KMS-11 (cell line): ENCODE measurements at regions not wholly inside any gene's neighbourhood (a gene's known extent, or its start where the extent isn't known, plus 50 kb on each side); places are given as distances from the start of the nearest gene placed in this dataset.
"Not testable (repeated sequence)": the region's sequence is repeated elsewhere in the genome, so short reads cannot be mapped to it uniquely, and the experiment has no call there.

ENCODE experiments used
- H2AFZ ChIP-seq: fragments of 200-600 bp; sonication (generic); 2 replicates; pipeline ENCODE4 v1.6.1; 2016; ENCODE audit warnings: antibody characterized with exemption, mixed run types, low read depth
- H3K27ac ChIP-seq: fragments of 200-600 bp; sonication (generic); 2 replicates; pipeline ENCODE4 v1.6.1; 2016; ENCODE audit warnings: mild to moderate bottlenecking, mixed run types
- H3K27me3 ChIP-seq: fragments of 200-600 bp; sonication (generic); 2 replicates; pipeline ENCODE4 v1.6.1; 2017; ENCODE audit warnings: mild to moderate bottlenecking, low read depth, mixed run types, moderate library complexity; ENCODE audit not compliant: insufficient read depth
- H3K36me3 ChIP-seq: fragments of 200-600 bp; sonication (generic); 2 replicates; pipeline ENCODE4 v1.6.1; 2017; ENCODE audit warnings: mild to moderate bottlenecking, mixed run types; ENCODE audit not compliant: insufficient read depth
- H3K4me1 ChIP-seq: fragments of 200-600 bp; sonication (generic); 2 replicates; pipeline ENCODE4 v1.6.1; 2016; ENCODE audit warnings: mild to moderate bottlenecking, low read depth, mixed run types; ENCODE audit not compliant: poor library complexity, severe bottlenecking
- H3K4me2 ChIP-seq: fragments of 200-600 bp; sonication (generic); 2 replicates; pipeline ENCODE4 v1.7.0; 2016; ENCODE audit warnings: mild to moderate bottlenecking, mixed run types
- H3K4me3 ChIP-seq: fragments of 200-600 bp; sonication (generic); IDR thresholded peaks from 2 replicates; pipeline ENCODE4 v1.6.1; 2017; ENCODE audit warnings: low read depth, low read length, mixed read lengths; ENCODE audit not compliant: insufficient read depth
- H3K79me2 ChIP-seq: fragments of 200-600 bp; sonication (generic); 2 replicates; pipeline ENCODE4 v1.6.1; 2016; ENCODE audit warnings: low read depth, mixed run types; ENCODE audit not compliant: insufficient read depth
- H3K9ac ChIP-seq: fragments of 200-600 bp; sonication (generic); 2 replicates; pipeline ENCODE4 v1.6.1; 2016; ENCODE audit warnings: mild to moderate bottlenecking, mixed run types
- H4K20me1 ChIP-seq: fragments of 200-600 bp; sonication (generic); 2 replicates; pipeline ENCODE4 v1.6.1; 2016; ENCODE audit warnings: mild to moderate bottlenecking, mixed run types; ENCODE audit not compliant: insufficient read depth
- CTCF ChIP-seq: fragments of 200-600 bp; sonication (generic); conservative IDR thresholded peaks from 2 replicates; pipeline ENCODE4 v1.6.1; 2017; ENCODE audit warnings: low read depth, mild to moderate bottlenecking, antibody characterized with exemption, low read length, moderate library complexity, mixed read lengths

- no peaks in the 10 kb centered on the region for H4K20me1 ChIP-seq
- H3K79me2 ChIP-seq: no peaks in the 10 kb centered on the region
- H3K4me1 ChIP-seq: no peaks in the 10 kb centered on the region
- H3K4me2 ChIP-seq: no peak overlapping the region
- H3K27me3 ChIP-seq: no peaks in the 10 kb centered on the region
- H2AFZ ChIP-seq: no peak overlapping the region
- H3K27ac ChIP-seq: no peak overlapping the region
- H3K4me3 ChIP-seq: no peak overlapping the region
- H3K36me3 ChIP-seq: no peaks in the 10 kb centered on the region
- no peak for TF ChIP-seq CTCF
- no peak overlapping the region for H3K9ac ChIP-seq
Measured at GRCh38 chr13:33355201-33355895, 69.8 kb upstream of the STARD13 start.

DNA sequence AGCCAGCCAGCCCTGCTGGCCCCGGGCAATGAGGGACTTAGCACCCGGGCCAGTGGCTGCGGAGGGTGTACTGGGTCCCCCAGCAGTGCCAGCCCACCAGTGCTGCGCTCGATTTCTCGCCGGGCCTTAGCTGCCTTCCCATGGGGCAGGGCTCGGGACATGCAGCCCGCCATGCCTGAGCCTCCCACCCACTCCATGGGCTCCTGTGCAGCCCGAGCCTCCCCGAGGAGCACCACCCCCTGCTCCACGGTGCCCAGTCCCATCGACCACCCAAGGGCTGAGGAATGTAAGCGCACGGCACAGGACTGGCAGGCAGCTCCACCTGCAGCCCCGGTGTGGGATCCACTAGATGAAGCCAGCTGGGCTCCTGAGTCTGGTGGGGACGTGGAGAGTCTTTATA is 72.5 kb upstream of the STARD13 start:
- H3K4me1 ChIP-seq, H3K36me3 ChIP-seq, H3K27me3 ChIP-seq, H3K79me2 ChIP-seq, H2AFZ ChIP-seq, H3K4me2 ChIP-seq, H3K9ac ChIP-seq, H4K20me1 ChIP-seq, H3K4me3 ChIP-seq, H3K27ac ChIP-seq: not testable (repeated sequence)

GRCh38 chr13:33362986-33363727 is 77.6 kb upstream of the STARD13 start:
- Histone ChIP-seq H3K4me2 (no peak overlapping the region), H3K79me2 (no peaks in the 10 kb centered on the region), H3K9ac (no peak overlapping the region), H3K36me3 (no peaks in the 10 kb centered on the region), H3K4me1 (no peaks in the 10 kb centered on the region), H4K20me1 (no peaks in the 10 kb centered on the region), H2AFZ (no peak overlapping the region), H3K27me3 (no peaks in the 10 kb centered on the region), H3K27ac (no peak overlapping the region), H3K4me3 (no peak overlapping the region)
- no peak for TF ChIP-seq CTCF

DNA sequence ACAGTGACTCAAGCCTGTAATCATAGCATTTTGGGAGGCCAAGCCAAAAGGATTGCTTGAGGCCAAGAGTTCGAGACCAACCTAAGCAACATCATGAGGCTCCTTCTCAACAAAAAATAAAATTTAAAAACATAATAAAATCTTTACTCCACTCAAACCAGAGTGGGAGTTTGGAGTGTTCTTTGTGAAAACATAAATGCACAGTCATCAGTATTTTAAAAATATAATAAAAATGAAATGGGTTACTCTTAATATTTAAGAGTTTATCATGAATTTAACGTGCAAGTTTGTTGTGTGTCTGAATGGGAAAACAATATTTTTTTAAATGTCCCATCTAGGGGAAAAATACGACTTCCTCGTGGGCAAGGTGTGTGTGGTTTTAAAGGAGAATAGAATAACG is 78.6 kb upstream of the STARD13 start:
- Histone ChIP-seq H3K4me1 (no peaks in the 10 kb centered on the region), H2AFZ (no peak overlapping the region), H3K4me3 (no peak overlapping the region), H3K9ac (no peak overlapping the region), H3K27ac (no peak overlapping the region), H4K20me1 (no peaks in the 10 kb centered on the region), H3K79me2 (no peaks in the 10 kb centered on the region), H3K36me3 (no peaks in the 10 kb centered on the region), H3K27me3 (no peaks in the 10 kb centered on the region), H3K4me2 (no peak overlapping the region)
- TF ChIP-seq CTCF: no peak

- Histone ChIP-seq H2AFZ (no peak overlapping the region), H3K4me3 (no peak overlapping the region), H3K27me3 (no peaks in the 10 kb centered on the region), H3K4me1 (no peaks in the 10 kb centered on the region), H4K20me1 (no peaks in the 10 kb centered on the region), H3K36me3 (no peaks in the 10 kb centered on the region), H3K79me2 (no peaks in the 10 kb centered on the region), H3K27ac (no peak overlapping the region), H3K4me2 (no peak overlapping the region), H3K9ac (no peak overlapping the region)
- no peak for TF ChIP-seq CTCF
Measured at GRCh38 chr13:33366469-33367062, 81.0 kb upstream of the STARD13 start.
